SU-DHL-6 (cell line): ENCODE measurements at regions not wholly inside any gene's neighbourhood (a gene's known extent, or its start where the extent isn't known, plus 50 kb on each side); places are given as distances from the start of the nearest gene placed in this dataset.

Experiments
- H2AFZ ChIP-seq: fragments of 200-600 bp; sonication (generic); 2 replicates; pipeline ENCODE4 v1.6.1; 2014; ENCODE audit warnings: low read depth, mild to moderate bottlenecking, moderate library complexity, mixed read lengths, antibody characterized with exemption, low read length; ENCODE audit not compliant: severe bottlenecking
- H3F3A ChIP-seq: fragments of 200-600 bp; shearing (Covaris generic); 2 replicates; pipeline ENCODE4 v1.6.0; 2016; ENCODE audit warnings: antibody characterized with exemption, mild to moderate bottlenecking; ENCODE audit not compliant: insufficient read depth
- H3K27ac ChIP-seq: fragments of 200-600 bp; sonication (generic); 2 replicates; pipeline ENCODE4 v1.5.1; 2016; ENCODE audit warnings: low read depth, mild to moderate bottlenecking, low read length, moderate library complexity, mixed read lengths
- H3K27me3 ChIP-seq: fragments of 200-600 bp; sonication (generic), shearing (Covaris generic); 2 replicates; pipeline ENCODE4 v1.6.0; 2014; ENCODE audit warnings: mild to moderate bottlenecking, low read length
- H3K36me3 ChIP-seq: fragments of 200-600 bp; sonication (generic); 2 replicates; pipeline ENCODE4 v1.6.1; 2014; ENCODE audit warnings: mild to moderate bottlenecking, low read length, mixed read lengths
- H3K4me2 ChIP-seq: fragments of 300-600, 200-600 bp; shearing (Covaris generic), sonication (generic); 2 replicates; pipeline ENCODE4 v1.6.0; 2014; ENCODE audit warnings: low read length, low read depth, mild to moderate bottlenecking; ENCODE audit not compliant: poor library complexity, severe bottlenecking
- H3K4me3 ChIP-seq: fragments of 200-600 bp; sonication (generic); 2 replicates; pipeline ENCODE4 v1.5.1; 2014; ENCODE audit warnings: antibody characterized with exemption, low read length, mild to moderate bottlenecking, mixed read lengths; ENCODE audit not compliant: insufficient read depth, poor library complexity, severe bottlenecking
- H3K79me2 ChIP-seq: fragments of 200-600 bp; sonication (generic); 2 replicates; pipeline ENCODE4 v1.6.1; 2014; ENCODE audit warnings: mild to moderate bottlenecking, low read length, moderate library complexity; ENCODE audit not compliant: insufficient read depth
- H3K9ac ChIP-seq: fragments of 200-600 bp; sonication (generic); 2 replicates; pipeline ENCODE4 v1.7.0; 2014; ENCODE audit warnings: mild to moderate bottlenecking, low read length
- H3K9me2 ChIP-seq: fragments of 200-600 bp; sonication (generic); replicated peaks from 2 replicates; pipeline ENCODE4 v1.6.1; 2014; ENCODE audit warnings: low read length; ENCODE audit not compliant: insufficient read depth
- H3K9me3 ChIP-seq: fragments of 200-600 bp; sonication (generic); 2 replicates; pipeline ENCODE4 v1.6.1; 2014; ENCODE audit warnings: low read length, mixed read lengths; ENCODE audit not compliant: insufficient read depth
- H4K20me1 ChIP-seq: fragments of 200-600 bp; sonication (generic); 2 replicates; pipeline ENCODE4 v1.6.1; 2014; ENCODE audit warnings: low read depth, mild to moderate bottlenecking, antibody characterized with exemption, low read length, moderate library complexity, mixed read lengths
- CTCF ChIP-seq: fragments of 200-600 bp; sonication (generic); IDR thresholded peaks from one replicate; pipeline ENCODE4 v1.5.1; 2017; ENCODE audit warnings: antibody characterized with exemption, mild to moderate bottlenecking, low read length, moderate library complexity; ENCODE audit not compliant: insufficient read depth, poor library complexity, severe bottlenecking
- EZH2phosphoT487 ChIP-seq: fragments of 200-600 bp; sonication (generic), shearing (Covaris generic); conservative IDR thresholded peaks from 2 replicates; pipeline ENCODE4 v1.6.1; 2018; ENCODE audit warnings: mild to moderate bottlenecking, antibody characterized with exemption, low read length, moderate library complexity, mixed read lengths

DNA sequence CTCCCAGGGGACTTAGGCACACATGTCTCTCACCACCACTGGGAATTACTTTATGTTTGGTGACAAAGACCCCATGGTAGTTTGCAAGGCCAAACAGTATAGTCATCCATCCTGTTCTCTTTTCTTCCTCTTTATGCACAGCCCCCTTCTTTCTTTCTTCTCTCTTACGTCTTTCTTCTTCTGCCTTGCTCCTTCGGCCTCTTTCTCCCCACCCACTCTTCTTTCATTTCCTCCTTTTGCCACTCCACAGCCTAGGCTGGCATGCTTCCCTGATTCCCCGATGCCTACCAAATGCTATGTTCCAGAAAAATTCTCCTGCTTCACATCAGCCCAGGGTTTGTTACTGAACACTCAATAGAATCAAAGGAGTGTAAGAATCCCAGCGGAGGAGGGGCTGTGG lies 62.4 kb upstream of the MKLN1 start:
- Histone ChIP-seq H3K4me3 (no peak overlapping the region), H3K9me3 (no peaks in the 10 kb centered on the region), H3K79me2 (no peaks in the 10 kb centered on the region), H3K36me3 (no peaks in the 10 kb centered on the region), H3K9ac (no peak overlapping the region), H4K20me1 (no peaks in the 10 kb centered on the region), H2AFZ (no peak overlapping the region), H3K9me2 (no peaks in the 10 kb centered on the region), H3F3A (no peaks in the 10 kb centered on the region), H3K27ac (no peak overlapping the region), H3K4me2 (no peak overlapping the region), H3K27me3 (no peaks in the 10 kb centered on the region)
- no peak for TF ChIP-seq CTCF
- TF ChIP-seq EZH2phosphoT487 = no peak

- Histone ChIP-seq H3F3A (no peaks in the 10 kb centered on the region), H3K4me3 (no peak overlapping the region), H4K20me1 (no peaks in the 10 kb centered on the region), H3K79me2 (no peaks in the 10 kb centered on the region), H3K36me3 (no peaks in the 10 kb centered on the region), H3K9me3 (no peaks in the 10 kb centered on the region), H2AFZ (no peak overlapping the region), H3K9ac (no peak overlapping the region), H3K9me2 (no peaks in the 10 kb centered on the region), H3K27ac (no peak overlapping the region), H3K4me2 (no peak overlapping the region), H3K27me3 (no peaks in the 10 kb centered on the region)
- TF ChIP-seq CTCF (no peak), EZH2phosphoT487 (no peak)
Observed at GRCh38 chr7:131267631-131268030, 60.0 kb upstream of the MKLN1 start.

DNA sequence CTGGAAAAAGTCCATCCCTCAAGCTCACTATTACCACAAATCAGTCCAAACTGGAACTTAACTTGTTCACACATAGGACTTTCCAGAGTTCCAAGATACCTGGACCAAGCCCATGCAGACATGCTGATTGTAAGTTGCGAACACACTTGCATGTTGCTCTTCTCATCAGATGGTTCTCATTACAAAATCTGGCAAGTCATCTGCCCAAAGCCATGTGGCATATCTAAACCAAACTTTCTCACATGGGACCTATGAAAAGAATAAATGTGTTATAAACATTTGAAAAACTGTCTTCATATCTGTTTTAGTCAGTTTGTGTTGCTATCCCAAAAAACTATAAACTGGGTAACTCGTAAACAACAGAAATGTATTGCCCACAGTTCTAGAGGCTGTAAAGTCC lies 58.8 kb upstream of the MKLN1 start:
- TF ChIP-seq CTCF (no peak), EZH2phosphoT487 (no peak)

DNA sequence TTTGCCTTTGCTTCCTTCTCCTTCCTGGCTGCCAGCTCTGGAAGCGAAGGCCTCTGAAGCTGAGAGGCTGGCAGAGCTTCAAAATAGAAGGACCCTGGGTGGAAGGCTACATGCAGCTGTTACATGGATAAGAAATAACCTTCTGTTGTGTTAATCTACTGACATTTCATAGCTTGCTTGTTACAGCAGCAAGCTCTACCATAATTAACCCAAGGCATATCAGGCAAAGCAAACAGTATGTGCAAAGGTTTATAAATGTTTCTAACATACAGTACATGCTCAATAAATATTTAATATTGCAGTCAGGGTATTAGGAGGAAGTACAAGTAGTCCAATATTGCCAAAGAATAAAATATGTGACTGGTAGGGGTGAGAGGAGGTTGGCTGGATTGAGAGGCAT lies 55.6 kb upstream of the MKLN1 start:
- Histone ChIP-seq H3K9ac (no peak overlapping the region), H3K79me2 (no peaks in the 10 kb centered on the region), H3K9me3 (no peaks in the 10 kb centered on the region), H3F3A (no peaks in the 10 kb centered on the region), H3K27ac (no peak overlapping the region), H4K20me1 (no peaks in the 10 kb centered on the region), H3K36me3 (no peaks in the 10 kb centered on the region), H2AFZ (no peak overlapping the region), H3K27me3 (no peaks in the 10 kb centered on the region), H3K4me2 (no peak overlapping the region), H3K4me3 (no peak overlapping the region), H3K9me2 (no peaks in the 10 kb centered on the region)
- TF ChIP-seq CTCF = no peak

More for the DNA sequence above, 58.8 kb upstream of the MKLN1 start:
- Histone ChIP-seq H3K27me3 (no peaks in the 10 kb centered on the region), H3K27ac (no peak overlapping the region), H3K36me3 (no peaks in the 10 kb centered on the region), H3K79me2 (no peaks in the 10 kb centered on the region), H3K4me3 (no peak overlapping the region), H3K9me3 (no peaks in the 10 kb centered on the region), H2AFZ (no peak overlapping the region), H3F3A (no peaks in the 10 kb centered on the region), H3K9ac (no peak overlapping the region), H4K20me1 (no peaks in the 10 kb centered on the region), H3K4me2 (no peak overlapping the region), H3K9me2 (no peaks in the 10 kb centered on the region)
